HuH-7.5 (cell line): ENCODE measurements at regions not wholly inside any gene's neighbourhood (a gene's known extent, or its start where the extent isn't known, plus 50 kb on each side); places are given as distances from the start of the nearest gene placed in this dataset.

ENCODE experiments used
- DNase-seq: peaks from one replicate; pipeline ENCODE4 v3.0.0; 2011; ENCODE audit warnings: low spot score

DNA sequence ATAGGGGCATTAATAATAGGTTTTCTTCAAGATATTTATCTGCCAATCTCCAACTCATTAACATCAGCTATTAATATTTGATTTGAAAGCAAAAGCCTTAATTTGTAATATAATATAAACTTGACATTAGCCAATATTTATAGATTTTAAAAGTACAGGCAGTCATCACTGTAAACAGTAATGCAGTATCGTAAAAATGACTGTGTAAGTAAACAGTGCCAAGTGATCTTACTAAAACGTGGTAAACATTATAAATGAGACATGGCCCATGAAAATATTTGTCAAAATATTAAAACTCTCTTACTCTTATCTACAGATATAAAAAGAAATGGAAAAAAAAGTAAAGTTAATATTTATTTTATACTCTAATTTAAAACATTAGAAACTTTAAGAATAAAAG is 101.6 kb upstream of the EPHA6 start:
- DNase-seq: no peak

DNA sequence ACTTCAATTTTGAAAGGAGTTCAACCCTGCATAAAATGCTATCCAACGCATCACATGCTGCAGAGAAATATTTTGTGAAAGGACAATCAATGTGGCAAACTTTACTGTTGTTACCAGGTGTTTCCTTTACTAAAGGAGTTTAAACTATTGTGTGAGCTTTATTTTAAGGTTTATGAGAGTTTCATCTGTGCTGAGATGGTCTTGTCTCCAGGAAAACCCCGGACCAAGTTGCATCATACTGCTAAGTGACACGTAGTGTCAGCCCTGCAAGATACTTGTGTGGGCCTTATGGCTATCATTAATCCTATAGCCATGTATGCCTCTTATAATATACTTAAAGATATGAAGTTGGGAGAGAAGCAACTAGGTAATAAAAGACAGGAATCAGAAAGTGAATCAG is 94.5 kb upstream of the EPHA6 start:
- DNase-seq: no peak

DNA sequence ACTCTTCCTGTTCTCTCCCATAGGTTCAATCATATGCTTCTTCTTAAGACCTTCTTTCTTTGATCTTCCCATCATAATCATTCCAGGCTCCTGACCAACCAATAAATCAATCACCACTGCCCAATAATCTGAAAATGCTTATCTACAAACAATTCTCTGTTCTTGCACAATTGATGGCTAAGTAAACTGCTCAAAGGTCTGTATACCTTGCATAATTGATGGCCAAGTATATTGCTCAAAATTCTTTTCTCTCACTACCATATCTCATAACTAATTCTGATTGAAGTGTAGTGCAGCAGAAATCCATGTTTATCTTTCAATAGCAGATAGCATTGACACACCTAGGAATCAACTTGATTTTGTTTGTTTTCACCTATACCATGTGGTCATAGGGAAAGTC is 83.4 kb upstream of the EPHA6 start:
- no peak for DNase-seq

DNA sequence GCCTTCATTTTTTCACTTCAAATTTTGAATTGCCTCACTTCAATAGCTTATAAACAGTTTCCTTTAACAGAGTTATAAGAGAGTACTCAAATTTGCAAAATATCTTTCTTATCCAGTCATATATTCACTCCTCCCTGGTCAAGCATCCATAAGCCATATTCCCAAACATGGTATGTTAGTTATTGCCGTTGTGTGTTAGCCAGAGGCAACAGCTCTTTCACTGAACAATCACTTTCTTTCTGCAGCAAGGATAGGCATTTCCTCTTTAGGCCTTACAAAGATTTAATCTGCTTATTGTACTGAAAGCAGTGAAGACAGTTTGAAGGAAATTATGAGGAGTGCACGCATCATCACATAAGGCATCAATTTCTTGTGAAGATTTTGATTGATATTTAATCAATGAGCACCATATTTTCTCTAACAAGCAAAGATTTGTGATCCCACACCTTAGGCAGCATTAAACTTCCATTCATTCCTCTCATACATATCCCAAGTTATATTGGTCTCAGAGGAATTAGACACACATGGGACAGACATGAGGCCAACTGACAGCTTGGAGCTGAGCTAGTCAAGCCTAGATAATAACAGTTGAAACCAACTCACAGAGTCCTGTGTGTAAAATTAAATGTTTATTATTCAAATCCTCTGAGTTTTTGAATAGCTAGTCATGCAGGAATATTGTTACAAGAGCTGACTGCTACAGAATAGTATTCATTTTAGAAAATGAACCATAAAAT is 80.0 kb upstream of the EPHA6 start:
- no peak for DNase-seq

DNA sequence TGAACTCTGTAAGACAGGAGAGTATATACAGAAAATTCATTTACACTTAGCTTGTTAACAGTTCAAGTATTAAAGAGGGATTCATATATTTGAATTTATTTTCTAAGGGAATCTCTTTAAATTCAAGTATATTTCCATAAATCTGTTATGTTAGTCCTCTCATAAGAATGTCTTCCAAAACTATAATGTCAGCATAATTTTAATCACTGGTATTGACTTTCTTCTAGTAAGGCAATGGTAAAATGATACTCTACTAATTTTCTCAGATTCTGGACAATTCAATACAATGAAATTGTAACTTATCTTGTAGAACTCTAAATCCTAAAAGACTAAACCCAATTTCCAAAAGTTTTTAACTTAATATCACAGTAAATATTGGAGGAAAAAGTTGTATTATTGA is 66.3 kb upstream of the EPHA6 start:
- DNase-seq: no peak

DNA sequence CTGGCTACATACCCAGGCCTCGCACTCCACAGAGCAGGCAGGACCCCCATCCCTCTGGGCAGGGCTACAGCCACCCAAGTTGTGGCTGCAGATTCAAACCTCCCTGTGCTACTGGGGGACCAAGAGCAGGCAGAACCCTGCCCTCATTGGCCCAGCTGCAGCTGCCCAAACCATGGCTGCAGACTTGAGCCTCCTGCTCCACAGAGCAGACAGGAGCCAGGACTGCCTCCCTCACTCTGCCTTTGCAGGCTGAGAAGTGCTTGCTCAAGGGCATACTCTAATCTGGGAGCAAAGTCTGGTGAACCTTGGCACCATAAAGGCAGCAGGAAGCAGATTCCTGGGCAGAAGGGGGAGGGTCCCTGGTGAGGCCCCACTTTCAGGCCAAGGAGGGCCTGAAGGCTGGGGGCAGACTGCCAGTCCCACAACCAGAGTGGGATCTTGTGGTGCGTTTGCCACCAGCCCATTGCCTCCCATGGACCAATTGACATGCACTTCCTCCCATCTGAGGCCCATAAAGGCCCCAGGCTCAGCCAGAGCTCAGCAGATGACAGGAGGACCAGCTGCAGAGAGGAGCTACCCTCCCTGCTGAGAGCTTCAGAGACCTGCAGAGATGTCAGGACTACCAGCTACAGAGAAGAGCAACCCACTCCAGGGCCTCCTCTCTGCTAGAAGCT is 64.2 kb upstream of the EPHA6 start:
- DNase-seq: no peak

DNA sequence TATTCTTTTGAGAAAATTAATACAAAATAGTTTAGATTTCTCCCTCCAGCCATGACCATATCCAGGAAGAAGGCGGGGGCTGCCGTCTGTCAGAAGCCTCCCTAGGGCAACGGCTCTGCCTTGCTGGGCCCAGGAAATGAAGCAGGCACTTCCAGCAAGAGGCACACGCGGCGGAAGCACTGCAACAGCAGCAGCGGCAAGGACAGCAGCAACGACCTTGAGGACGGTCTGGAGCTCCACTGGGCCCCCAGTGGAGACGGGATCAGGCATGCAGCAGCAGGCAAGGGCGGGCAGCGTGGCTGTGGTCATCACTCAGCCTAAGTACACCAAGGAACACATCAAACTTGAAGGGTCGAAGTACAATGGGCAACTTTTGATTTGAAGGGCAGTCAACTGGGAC is 61.3 kb upstream of the EPHA6 start:
- DNase-seq: no peak

DNA sequence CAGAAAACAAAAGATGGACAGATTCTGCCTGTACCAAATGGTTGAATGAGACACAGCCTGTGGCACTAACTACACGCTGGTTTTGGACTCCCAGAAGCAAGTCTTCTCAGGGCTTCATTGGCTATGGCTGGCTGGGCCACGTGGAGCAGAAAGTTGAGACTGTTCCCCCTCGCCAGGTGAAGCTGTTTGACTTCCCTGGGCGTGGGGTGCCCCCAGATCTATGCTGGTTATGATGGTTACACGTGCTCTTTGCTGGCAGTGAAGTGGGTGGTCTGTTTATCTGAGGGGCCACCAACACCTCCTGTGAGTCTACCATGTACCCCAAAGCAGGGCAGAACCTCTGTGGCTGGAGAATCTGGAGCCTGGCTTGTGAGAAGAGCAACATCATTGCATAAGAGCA is 60.3 kb upstream of the EPHA6 start:
- no peak for DNase-seq

DNA sequence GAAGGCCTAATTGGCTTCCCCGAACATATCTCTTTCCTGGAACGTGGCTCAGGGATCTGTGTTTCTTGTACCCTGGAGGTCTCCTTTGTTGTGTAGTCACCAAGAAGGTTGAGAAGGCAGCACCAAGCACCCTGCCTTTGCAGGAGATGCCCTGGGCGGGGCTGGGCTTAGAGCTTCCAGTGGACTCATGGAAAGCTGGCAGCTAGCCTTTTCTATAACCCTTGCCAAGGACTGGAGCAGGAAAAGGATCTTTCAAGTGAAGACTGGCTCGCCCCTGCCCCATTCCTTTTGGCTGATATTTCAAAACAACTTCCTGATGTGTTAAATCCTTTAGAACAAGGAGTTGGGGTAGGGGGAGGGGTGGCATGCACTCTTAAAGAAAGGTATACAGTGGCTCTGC is 58.9 kb upstream of the EPHA6 start:
- DNase-seq: no peak

DNA sequence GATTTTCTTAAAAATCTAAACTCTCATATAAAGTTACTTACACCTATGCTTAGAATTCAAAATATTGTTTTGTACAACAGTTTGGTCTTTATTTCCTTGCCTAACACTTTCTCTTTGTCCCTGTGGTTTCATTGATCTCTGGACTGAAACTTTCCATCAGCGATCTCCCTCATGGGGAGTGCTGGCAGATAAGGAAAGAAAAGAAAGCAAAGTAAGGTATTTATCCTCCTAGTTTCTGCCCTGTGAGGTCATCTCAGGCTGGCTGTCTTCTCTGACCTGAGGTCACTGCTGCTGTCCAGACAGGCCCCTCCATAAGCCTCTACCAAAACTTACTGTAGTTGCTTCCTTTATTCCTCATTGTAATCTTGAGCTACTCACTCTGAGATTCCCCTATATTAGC is 57.9 kb upstream of the EPHA6 start:
- DNase-seq: peak; percentile 55

DNA sequence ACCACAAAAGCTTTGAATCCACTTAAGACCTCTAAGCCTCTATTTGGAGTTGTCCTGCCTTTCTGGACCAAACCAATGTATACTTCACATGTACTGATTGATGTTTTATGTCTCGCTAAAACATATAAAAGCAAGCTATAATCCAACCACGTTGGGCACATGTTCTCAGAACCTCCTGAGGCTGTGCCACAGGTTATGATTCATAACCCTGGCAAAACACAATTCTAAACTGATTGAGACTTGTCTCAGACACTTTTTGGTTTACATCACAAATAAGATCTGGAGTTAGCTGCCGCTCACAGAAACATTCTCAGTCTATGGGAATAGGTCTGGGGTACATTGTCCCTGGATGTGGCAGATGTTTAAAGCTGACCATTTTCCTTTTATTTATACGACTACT is 53.4 kb upstream of the EPHA6 start:
- no peak for DNase-seq
